G401 (cell line): ENCODE measurements at regions not wholly inside any gene's neighbourhood (a gene's known extent, or its start where the extent isn't known, plus 50 kb on each side); places are given as distances from the start of the nearest gene placed in this dataset.

Experiments used
- DNase-seq: peaks from one replicate; pipeline ENCODE4 v3.0.0-alpha.2; 2015; ENCODE audit warnings: low spot score
- in situ Hi-C: cut with HindIII; loops from 2 replicates; pipeline ENCODE4 v1.10.0; 2016; ENCODE audit warnings: low sequenced_read_pairs, mixed read lengths

GRCh38 chr1:184919892-184920291, 54.4 kb downstream of the NIBAN1 start:
- in situ Hi-C loops: no loop called here

GRCh38 chr1:184915463-184916090, 58.7 kb downstream of the NIBAN1 start:
- no peak for DNase-seq
- in situ Hi-C loops: no loop called here

More at GRCh38 chr1:184919892-184920291, 54.4 kb downstream of the NIBAN1 start:
- no peak for DNase-seq

GRCh38 chr1:184914149-184914548, 60.2 kb downstream of the NIBAN1 start:
- DNase-seq: no peak
- in situ Hi-C loops: no loop called here

- DNase-seq: no peak
- in situ Hi-C loops: no loop called here
Observed at GRCh38 chr1:184912392-184912791, 61.9 kb downstream of the NIBAN1 start.

- in situ Hi-C loops: no loop called here
- no peak for DNase-seq
Observed at GRCh38 chr1:184911830-184912229, 62.5 kb downstream of the NIBAN1 start.

- in situ Hi-C loops: no loop called here
- DNase-seq: no peak
Observed at GRCh38 chr1:184911103-184911745, 63.1 kb downstream of the NIBAN1 start.

- in situ Hi-C loops: no loop called here
- no peak for DNase-seq
Observed at GRCh38 chr1:184910691-184911091, 63.6 kb downstream of the NIBAN1 start.

GRCh38 chr1:184910005-184910404, 64.3 kb downstream of the NIBAN1 start:
- DNase-seq: no peak
- in situ Hi-C loops: no loop called here

GRCh38 chr1:184909019-184909418, 65.3 kb downstream of the NIBAN1 start:
- DNase-seq: no peak
- in situ Hi-C loops: no loop called here

GRCh38 chr1:184908506-184908905, 65.8 kb downstream of the NIBAN1 start:
- DNase-seq: no peak
- in situ Hi-C loops: no loop called here

GRCh38 chr1:184907500-184907899, 66.8 kb downstream of the NIBAN1 start:
- in situ Hi-C loops: no loop called here
- DNase-seq: no peak

GRCh38 chr1:184906761-184907160, 67.5 kb downstream of the NIBAN1 start:
- in situ Hi-C loops: no loop called here
- DNase-seq: no peak

- DNase-seq: no peak
Observed at GRCh38 chr1:184905601-184906322, 68.5 kb downstream of the NIBAN1 start.

GRCh38 chr1:184903111-184903692, 71.1 kb downstream of the NIBAN1 start:
- in situ Hi-C loops: no loop called here

More at GRCh38 chr1:184905601-184906322, 68.5 kb downstream of the NIBAN1 start:
- in situ Hi-C loops: no loop called here

GRCh38 chr1:184900507-184900906, 73.8 kb downstream of the NIBAN1 start:
- DNase-seq: no peak
- in situ Hi-C loops: no loop called here

More at GRCh38 chr1:184903111-184903692, 71.1 kb downstream of the NIBAN1 start:
- DNase-seq: no peak

GRCh38 chr1:184896000-184896399, 78.3 kb downstream of the NIBAN1 start:
- no peak for DNase-seq
- in situ Hi-C loops: no loop called here

GRCh38 chr1:184895086-184895485, 79.2 kb downstream of the NIBAN1 start:
- in situ Hi-C loops: no loop called here
- no peak for DNase-seq

GRCh38 chr1:184893695-184894094, 80.6 kb downstream of the NIBAN1 start:
- in situ Hi-C loops: no loop called here

GRCh38 chr1:184892116-184892515, 82.2 kb downstream of the NIBAN1 start:
- DNase-seq: no peak
- in situ Hi-C loops: no loop called here

More at GRCh38 chr1:184893695-184894094, 80.6 kb downstream of the NIBAN1 start:
- no peak for DNase-seq

GRCh38 chr1:184891440-184891839, 82.9 kb downstream of the NIBAN1 start:
- in situ Hi-C loops: no loop called here
- no peak for DNase-seq
